Iris pigment epithelial cell (primary cell): ENCODE measurements at regions not wholly inside any gene's neighbourhood (a gene's known extent, or its start where the extent isn't known, plus 50 kb on each side); places are given as distances from the start of the nearest gene placed in this dataset.
"Not testable (repeated sequence)": the region's sequence is repeated elsewhere in the genome, so short reads cannot be mapped to it uniquely, and the experiment has no call there.

Experiments
- DNase-seq: peaks from one replicate; pipeline ENCODE4 v3.0.0-alpha.2; 2011; ENCODE audit warnings: low read depth

DNA sequence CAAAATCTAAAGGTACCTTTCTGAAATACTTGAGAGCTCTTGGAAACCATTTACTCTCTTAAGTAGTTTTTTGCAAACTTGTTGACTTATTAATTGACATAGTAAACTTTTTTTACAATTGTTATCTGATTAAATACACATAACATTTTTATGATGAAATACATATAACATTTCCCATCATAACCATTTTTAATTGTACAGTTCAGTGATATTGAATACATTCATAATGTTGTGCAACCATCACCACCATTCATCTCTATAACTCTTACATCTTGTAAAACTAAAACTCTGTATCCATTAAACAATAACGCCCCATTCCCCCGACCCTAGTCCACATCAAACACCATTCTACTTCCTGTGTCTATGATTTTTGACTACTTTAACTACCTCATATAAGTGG, 95.7 kb upstream of the ZNF648 start:
- DNase-seq, result no peak

DNA sequence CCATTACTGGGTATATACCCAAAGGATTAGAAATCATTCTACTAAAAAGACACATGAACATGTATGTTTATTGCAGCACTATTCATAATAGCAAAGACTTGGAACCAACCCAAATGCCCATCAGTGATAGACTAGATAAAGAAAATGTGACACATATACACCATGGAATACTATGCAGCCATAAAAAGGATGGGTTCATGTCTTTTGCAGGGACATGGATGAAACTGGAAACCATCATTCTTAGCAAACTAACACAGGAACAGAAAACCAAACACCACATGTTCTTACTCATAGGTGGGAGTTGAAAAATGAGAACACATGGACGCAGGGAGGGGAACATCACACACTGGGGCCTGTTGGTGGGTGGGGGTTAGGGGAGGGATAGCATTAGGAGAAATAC, 92.9 kb upstream of the ZNF648 start:
- not testable (repeated sequence) for DNase-seq

DNA sequence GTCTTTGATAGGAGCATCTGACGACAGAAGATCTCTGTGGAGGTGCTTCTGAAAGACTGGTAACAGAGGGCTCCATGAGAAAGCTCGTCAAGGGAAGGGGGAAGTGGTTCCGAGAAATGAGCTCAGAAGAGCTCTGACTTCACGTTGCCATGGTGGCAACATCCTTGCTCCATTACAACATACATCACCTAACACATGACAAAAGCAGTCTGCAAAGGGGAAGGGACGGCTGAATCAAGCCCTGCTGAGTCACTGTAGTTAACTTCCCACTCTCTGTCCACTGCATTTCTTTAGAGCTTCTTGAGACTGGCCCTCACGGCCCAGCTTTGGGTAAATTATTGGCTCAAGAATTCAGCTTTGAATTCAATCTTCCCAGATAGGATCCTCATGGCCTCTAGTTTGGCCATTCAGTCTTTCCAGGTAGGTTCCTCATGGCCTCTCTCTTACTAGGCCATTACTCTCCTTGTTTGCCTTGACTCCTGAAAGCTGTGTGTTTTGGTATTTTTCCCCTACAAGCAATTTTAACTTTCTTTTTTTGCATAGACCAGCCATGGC, 88.0 kb upstream of the ZNF648 start:
- peak; percentile 41 for DNase-seq

DNA sequence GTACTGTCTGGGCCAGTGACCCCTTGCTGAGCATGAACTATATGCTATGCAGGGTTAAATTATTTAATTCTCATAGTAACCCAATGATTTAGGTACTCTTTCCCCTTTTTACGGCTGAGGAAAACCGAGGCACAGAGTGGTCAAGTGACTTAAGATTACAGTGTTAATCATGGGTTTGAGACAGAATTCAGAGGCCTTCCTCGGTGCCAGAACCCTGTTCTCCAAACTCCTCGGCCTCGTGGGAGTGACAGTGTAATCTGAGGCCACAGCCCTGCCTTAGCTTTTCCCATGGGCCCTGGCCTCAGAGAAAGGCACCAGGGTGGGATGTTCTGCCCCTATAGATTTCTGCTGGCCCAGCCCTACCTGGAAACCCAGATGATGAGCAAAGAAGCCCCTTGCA, 86.4 kb upstream of the ZNF648 start:
- no peak for DNase-seq

DNA sequence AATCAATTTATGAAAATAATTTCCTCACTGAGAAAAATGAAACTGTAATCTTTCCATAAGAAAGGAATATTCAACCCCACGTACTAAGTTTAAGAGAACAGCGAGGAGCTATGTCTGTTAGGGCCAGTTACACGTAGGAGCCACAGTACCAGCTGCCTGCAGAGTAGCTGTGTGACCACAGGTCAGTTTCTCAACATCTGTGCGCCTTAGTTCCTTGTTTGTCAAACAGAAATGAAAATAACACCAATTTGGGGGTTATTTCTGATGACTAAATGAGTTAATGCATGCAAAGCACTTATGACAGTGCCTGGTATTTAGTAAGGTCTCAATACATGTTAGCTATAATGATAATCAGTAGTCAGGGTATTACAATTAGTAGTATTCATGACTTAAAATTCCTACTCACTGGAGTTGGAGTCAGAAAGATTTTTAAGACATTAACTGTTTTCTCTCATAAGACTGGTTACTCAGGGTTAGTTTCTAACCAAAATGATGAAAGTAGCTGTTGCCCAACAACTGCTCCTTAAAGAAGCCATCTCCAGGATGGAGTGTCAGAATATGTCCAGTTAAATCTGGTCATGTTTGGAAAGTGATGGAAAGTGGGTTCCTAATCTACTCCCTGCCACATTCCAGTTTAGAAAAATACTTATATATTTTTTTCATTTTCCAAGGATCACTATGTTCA, 85.8 kb upstream of the ZNF648 start:
- no peak for DNase-seq

GRCh38 chr1:182146286-182146685, 84.8 kb upstream of the ZNF648 start:
- no peak for DNase-seq

DNA sequence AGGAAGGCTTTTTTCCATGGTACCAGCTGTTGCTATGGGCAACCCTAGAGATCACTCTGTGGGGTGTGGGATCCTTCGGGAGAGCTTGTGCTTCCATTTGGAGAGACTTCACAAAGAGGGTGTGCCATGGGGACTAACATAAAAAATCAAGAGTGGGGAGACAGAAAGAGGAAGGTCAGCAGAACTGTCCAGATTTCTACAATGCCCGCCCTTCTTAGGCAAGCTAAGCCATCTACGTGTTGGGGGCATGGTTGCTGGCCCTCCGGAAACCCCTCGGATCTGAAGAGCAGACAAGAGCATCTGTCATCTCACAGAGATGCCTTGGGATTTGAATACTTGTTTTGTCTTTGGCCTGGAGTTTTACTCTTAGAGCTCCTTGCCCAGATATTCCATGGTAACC, 83.9 kb upstream of the ZNF648 start:
- no peak for DNase-seq

- no peak for DNase-seq
Measured at GRCh38 chr1:182144646-182145030, 83.1 kb upstream of the ZNF648 start.

GRCh38 chr1:182143825-182144645, 82.5 kb upstream of the ZNF648 start:
- peak; percentile 64 for DNase-seq

DNA sequence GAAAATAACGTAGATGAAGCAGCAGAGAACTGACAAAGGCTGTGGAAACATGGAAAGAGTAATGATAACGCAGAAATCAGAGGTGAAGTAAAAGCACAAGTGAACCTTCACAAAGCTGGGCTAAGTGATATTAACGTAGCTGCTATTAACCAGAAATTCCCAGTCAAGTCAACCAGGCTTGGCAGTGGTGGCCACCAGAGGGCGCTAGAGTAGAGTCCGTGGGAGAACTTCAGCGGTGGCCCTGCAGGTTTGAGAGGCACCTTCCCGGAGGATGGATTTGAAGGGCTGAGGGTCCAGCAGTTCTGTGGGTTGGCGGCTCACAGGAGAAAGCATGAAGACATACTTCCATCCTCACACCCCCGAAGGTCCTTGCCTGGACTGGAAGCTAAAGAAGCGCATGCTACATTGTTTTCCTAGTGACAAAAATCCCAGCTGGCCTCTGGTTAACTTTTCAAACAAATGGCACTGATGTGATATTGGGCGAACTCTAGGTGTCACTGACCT, 81.7 kb upstream of the ZNF648 start:
- peak; percentile 75 for DNase-seq

DNA sequence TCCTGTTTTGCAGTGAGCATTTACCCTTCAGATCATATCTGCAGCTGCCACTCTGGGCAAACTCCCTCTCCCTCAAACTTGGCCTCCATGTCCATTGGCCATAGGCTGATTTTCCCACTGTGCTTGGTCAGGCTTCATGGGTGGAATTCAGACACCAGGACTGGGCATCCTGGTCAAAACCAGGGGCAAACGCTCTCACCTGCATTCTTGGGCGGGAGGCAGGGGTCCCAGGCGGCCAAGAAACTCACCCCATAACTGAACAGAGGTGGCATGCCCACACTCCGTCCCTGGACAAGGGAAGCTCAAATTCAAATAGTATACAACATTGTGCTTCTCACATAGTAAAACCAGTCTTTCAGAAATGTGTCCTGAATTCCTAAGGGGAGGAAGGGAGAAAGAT, 81.1 kb upstream of the ZNF648 start:
- no peak for DNase-seq

DNA sequence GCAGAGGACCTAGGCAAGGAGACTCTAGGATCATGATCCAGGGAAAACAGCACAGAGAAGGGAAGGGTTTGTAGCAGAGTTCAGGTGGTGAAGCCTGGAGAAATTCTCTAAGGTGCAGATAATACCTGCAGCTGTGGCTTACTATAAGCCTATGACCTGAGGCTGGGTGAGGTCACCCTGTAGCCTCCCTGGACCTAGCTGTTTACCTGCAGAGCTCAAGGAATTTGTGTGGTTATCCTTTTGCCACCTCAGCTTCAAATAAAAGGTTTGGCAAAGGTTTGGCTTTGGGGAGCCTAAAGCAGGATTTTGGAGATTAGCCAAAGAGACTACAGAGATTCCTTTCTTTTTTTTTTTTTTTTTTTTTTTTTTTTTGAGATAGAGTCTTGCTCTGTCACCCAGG, 79.5 kb upstream of the ZNF648 start:
- DNase-seq, result no peak

DNA sequence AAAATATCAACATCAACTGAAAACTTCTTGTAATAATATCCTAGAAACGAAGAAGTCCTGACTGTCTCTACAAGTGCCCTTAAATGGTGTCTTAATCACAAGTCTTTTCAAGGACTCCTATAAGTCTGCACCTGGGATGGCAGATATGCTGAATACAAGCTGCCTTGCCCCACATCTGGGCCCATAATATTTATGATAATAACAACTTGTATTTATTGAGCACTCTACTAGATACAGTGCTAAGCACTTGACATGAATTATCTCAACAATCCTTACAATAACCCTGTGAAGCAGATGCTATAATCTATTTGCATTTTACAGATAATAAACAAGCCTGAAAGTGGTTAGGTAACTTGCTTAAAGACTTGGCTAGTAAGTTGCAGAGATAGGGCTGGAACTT, 78.0 kb upstream of the ZNF648 start:
- DNase-seq, result no peak

- no peak for DNase-seq
Measured at GRCh38 chr1:182137546-182137945, 76.0 kb upstream of the ZNF648 start.

DNA sequence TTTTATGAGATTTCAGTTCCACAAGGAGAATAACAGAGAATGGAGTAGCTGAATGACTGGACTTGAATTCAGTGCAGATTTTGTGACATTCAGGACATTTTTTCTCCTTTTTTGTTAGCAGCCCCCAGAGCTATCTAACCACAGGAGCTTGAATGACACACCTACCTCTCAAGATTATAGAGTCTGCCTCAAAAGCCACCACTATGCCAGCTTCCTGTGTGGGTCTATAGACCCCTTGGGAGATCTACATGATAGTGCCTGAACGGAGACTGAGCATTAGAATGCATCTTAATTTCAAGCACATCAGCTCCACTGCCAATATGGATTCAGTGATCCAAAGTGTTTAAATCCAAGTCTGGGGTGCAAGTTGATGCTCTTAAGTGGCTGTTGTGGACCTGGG, 74.4 kb upstream of the ZNF648 start:
- no peak for DNase-seq

DNA sequence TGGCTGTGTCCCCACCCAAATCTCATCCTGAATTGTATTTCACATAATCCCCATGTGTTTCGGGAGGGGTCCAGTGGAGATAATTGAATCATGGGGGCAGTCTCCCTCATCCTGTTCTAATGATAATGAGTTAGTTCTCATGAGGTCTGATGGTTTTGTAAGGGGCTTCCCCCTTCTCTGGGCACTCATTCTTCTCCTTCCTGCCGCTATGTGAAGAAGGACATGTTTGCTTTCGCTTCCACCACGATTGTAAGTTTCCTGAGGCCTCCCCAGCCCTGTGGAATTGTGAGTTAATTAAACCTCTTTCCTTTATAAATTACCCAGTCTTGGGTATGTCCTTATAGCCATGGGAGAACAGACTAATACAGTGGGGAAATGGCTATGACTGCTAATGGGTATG, 72.7 kb upstream of the ZNF648 start:
- no peak for DNase-seq

DNA sequence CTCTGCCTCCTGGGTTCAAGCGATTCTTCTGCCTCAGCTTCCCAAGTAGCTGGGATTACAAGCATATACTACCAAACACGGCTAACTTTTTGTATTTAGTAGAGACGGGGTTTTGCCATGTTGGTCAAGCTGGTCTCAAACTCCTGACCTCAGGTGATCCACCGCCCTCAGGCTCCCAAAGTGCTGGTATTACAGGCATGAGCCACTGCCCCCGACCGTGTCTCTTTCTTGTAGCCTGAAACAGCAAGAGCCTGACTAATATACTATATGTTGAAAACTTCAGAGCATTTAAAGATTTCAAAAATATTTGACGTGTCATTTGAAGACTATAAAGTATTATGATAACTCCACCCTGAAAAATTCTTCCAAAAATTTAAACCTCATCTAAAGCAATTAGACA, 71.7 kb upstream of the ZNF648 start:
- DNase-seq, result no peak

GRCh38 chr1:182129398-182129797, 67.9 kb upstream of the ZNF648 start:
- DNase-seq, result no peak

- DNase-seq, result no peak
Measured at GRCh38 chr1:182128502-182128901, 67.0 kb upstream of the ZNF648 start.

GRCh38 chr1:182127656-182128055, 66.1 kb upstream of the ZNF648 start:
- DNase-seq, result no peak

DNA sequence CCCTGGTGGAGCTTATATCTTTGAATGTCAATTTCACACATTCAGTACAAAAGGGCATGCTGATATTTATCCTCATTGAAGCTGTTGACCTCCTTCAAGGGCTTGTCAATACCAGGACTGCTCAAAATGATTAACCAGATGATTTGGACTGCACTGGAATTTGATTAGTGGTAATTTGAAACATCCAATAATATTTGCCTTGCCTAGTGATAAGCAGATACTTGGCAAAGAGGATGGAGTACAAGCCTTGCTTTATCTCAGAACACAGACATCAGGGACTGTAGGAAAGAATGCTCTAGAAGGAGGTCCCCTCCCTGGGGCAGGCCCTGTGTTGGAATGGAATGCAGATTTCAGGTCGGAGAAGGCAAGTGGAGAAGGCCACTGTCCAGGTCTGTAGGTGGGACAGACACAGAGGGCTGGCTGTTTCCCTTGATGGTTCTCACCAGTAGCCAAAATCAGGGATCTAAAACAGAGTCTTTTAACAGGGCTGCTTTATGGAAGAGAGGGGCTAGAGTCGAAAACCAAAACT, 64.8 kb upstream of the ZNF648 start:
- no peak for DNase-seq

GRCh38 chr1:182122913-182123260, 61.4 kb upstream of the ZNF648 start:
- DNase-seq, result no peak

DNA sequence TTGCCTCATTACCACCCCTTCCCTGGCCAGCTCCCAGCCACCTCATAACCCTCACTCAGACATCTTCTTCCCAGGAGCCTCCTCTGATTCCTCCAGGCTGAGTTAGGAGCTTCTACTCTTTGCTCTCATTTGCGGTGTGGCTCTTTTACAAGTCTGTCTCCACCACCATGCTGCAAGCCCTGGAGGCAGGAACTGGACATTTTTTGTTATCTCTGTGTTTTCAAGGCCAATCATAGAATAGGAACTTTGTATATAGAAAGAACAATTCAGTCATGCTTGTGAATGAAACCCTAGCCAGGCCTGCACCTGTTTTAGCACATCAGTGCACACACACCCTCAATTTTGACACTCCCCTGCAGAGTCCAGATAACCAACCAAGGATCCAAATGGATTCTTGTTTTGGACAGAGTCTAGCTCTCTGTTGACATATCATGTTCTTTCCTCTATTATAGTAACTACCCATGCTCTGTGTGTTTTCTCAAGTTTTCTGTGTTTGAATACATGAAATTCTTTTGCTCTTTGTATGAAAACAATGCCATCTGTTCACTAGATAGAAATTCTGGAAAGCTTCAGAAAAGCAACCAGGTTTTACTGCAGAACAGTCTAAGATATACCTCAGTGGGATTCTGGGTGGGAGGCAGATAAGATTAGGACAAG, 60.9 kb upstream of the ZNF648 start:
- no peak for DNase-seq
